Upper lobe of left lung (tissue), 6 donors: ENCODE measurements at regions not wholly inside any gene's neighbourhood (a gene's known extent, or its start where the extent isn't known, plus 50 kb on each side); places are given as distances from the start of the nearest gene placed in this dataset.

Experiments
- ATAC-seq, 2 donors: fragments of 200-7000 bp; cut with Tn5 transposase; one replicate each; pipeline ENCODE4 v1.9.1; 2022; ENCODE audit warnings: mild to moderate bottlenecking in 2 of 2, moderate library complexity in 2 of 2; ENCODE audit not compliant: low FRiP score in 2 of 2
- DNase-seq, 2 donors: peaks; one replicate each; pipeline ENCODE4 v3.0.0-alpha.2; 2019 to 2020
- H3K27ac ChIP-seq, 4 donors: fragments of 200-600 bp; sonication (generic); one replicate each; pipeline ENCODE4 v1.5.1; 2016 to 2019
- H3K27me3 ChIP-seq, 4 donors: fragments of 200-600 bp; sonication (generic); one replicate each; pipeline ENCODE4 v1.5.1; 2017 to 2019
- H3K36me3 ChIP-seq, 4 donors: fragments of 200-600 bp; sonication (generic); one replicate each; pipeline ENCODE4 v1.5.1; 2016 to 2019
- H3K4me1 ChIP-seq, 4 donors: fragments of 200-600 bp; sonication (generic); one replicate each; pipeline ENCODE4 v1.5.1; 2018 to 2019
- H3K4me3 ChIP-seq, 4 donors: fragments of 200-600 bp; sonication (generic); one replicate each; pipeline ENCODE4 v1.5.1; 2017 to 2019; ENCODE audit warnings: mild to moderate bottlenecking in 2 of 4, moderate library complexity in 1 of 4
- H3K9me3 ChIP-seq, 4 donors: fragments of 200-600 bp; sonication (generic); one replicate each; pipeline ENCODE4 v1.5.1; 2018 to 2019
- EP300 ChIP-seq, 4 donors: sonication (generic); formaldehyde crosslinking; IDR thresholded peaks; one replicate each; pipeline ENCODE4 v1.5.1; 2017; ENCODE audit warnings: antibody characterized with exemption in 4 of 4, control low read depth in 2 of 4
- POLR2A ChIP-seq, 4 donors: fragments of 450-650 bp; IDR thresholded peaks; one replicate each; pipeline ENCODE4 v1.5.1; 2016 to 2017; ENCODE audit warnings: antibody characterized with exemption in 4 of 4, mild to moderate bottlenecking in 2 of 4
- POLR2AphosphoS5 ChIP-seq, 2 donors: sonication (generic); formaldehyde crosslinking; IDR thresholded peaks; one replicate each; pipeline ENCODE4 v1.5.1; 2017; ENCODE audit warnings: antibody characterized with exemption in 2 of 2
- WGBS, 2 donors: methylation state at CpG; one replicate each; pipeline ENCODE4 v1.1.5; 2017 to 2018; 5-methylcytosine and 5-hydroxymethylcytosine counted together
- TF ChIP-seq, protein P1 (sequence below), 6 experiments: fragments of 450-650 bp in 4 of 6; fragments of 200-600 bp in 2 of 6; sonication (generic) in 2 of 6; IDR thresholded peaks; one replicate each; pipeline ENCODE4 v1.5.1; 2016 to 2019; ENCODE audit warnings: antibody characterized with exemption in 6 of 6
- donor health status: DM: no; HTN: no; CAD: no; lungs with moderate emphysema.
- donor health status: DM: no; HTN: yes; CAD: no; lungs with severe emphysema.

DNA sequence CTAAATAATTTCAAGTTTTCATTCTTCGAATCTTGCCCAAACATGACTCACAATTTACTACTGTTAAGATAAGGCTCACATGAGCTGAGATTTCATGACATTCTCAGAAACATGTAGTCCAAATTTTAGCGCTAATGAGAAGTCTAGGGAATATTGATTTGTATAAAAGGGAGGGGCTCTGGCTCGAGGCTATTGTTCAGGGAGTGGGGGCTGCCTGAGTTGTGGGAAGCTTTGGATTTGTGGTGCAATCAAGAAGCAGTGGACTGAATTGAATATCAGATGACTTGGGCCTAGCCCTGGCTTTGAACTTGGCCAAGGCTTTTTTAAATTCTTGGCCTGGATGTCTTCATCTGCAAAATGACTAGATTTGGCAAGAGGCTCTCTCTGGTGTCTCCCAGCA is 674.9 kb upstream of the FANCL start:
- Histone ChIP-seq H3K4me1 (no peaks in the 10 kb centered on the region), H3K36me3 (no peaks in the 10 kb centered on the region), H3K27ac (no peak overlapping the region), H3K9me3 (no peaks in the 10 kb centered on the region), H3K4me3 (no peak overlapping the region), H3K27me3 (no peaks in the 10 kb centered on the region)
- 68 to 75% methylated on average over 3 of the region's 3 CpGs for WGBS, 2 donors
- DNase-seq (no peak), ATAC-seq (peak in 1 of 2 donors; percentile 66)
- TF ChIP-seq POLR2AphosphoS5 (IDR thresholded peaks at IDR 0.05), result no peak
- TF ChIP-seq, protein P1, sequence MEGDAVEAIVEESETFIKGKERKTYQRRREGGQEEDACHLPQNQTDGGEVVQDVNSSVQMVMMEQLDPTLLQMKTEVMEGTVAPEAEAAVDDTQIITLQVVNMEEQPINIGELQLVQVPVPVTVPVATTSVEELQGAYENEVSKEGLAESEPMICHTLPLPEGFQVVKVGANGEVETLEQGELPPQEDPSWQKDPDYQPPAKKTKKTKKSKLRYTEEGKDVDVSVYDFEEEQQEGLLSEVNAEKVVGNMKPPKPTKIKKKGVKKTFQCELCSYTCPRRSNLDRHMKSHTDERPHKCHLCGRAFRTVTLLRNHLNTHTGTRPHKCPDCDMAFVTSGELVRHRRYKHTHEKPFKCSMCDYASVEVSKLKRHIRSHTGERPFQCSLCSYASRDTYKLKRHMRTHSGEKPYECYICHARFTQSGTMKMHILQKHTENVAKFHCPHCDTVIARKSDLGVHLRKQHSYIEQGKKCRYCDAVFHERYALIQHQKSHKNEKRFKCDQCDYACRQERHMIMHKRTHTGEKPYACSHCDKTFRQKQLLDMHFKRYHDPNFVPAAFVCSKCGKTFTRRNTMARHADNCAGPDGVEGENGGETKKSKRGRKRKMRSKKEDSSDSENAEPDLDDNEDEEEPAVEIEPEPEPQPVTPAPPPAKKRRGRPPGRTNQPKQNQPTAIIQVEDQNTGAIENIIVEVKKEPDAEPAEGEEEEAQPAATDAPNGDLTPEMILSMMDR (IDR thresholded peaks at IDR 0.05), result no peak

DNA sequence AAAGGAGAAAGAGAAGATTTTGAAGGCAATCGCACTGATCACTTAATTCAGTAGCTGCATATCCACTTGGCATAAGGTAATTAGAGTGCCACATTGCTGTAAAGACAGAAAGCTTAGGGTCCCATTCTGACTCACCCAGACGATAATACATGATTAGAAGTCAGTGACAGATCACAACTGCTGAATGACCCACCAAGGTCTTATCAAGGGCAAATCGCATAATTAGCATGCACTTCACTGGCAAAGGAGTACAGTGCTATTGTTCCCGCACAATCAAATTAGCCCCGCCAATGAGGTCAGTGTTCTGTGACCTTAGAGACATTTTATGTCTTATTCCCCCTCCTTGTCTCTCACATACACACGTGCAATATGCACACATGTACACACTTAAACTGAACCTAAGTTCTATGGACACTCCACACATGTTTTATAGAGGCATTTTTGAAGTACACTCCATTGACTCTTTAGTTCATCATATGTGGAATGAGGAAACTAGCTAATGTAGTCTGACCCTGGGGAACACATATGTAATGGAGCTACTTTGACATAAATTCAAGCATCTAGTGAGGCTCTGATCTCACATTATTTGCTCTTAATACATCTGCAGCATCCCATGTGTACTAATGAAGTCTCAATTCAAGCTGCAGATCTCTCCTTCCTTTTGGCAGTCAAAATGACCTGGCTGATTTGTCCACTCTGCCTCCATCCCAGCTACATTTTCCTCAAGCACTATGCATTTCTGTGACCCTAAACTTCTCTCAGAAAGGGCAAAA is 673.8 kb upstream of the FANCL start:
- no peak for TF ChIP-seq POLR2AphosphoS5 (IDR thresholded peaks at IDR 0.05)
- TF ChIP-seq POLR2A (IDR thresholded peaks at IDR 0.05), result no peak
- no peak for TF ChIP-seq EP300 (IDR thresholded peaks at IDR 0.05)
- TF ChIP-seq, protein P1 (IDR thresholded peaks at IDR 0.05), result no peak
- no peaks in the 10 kb centered on the region for H3K36me3 ChIP-seq
- DNase-seq, result no peak
- H3K27ac ChIP-seq, result no peak overlapping the region
- H3K4me1 ChIP-seq, result no peaks in the 10 kb centered on the region
- H3K9me3 ChIP-seq, result no peaks in the 10 kb centered on the region
- ATAC-seq, result no peak
- no peaks in the 10 kb centered on the region for H3K27me3 ChIP-seq
- H3K4me3 ChIP-seq, result no peak overlapping the region
- 84 to 90% methylated on average over 6 of the region's 6 CpGs for WGBS, 2 donors

DNA sequence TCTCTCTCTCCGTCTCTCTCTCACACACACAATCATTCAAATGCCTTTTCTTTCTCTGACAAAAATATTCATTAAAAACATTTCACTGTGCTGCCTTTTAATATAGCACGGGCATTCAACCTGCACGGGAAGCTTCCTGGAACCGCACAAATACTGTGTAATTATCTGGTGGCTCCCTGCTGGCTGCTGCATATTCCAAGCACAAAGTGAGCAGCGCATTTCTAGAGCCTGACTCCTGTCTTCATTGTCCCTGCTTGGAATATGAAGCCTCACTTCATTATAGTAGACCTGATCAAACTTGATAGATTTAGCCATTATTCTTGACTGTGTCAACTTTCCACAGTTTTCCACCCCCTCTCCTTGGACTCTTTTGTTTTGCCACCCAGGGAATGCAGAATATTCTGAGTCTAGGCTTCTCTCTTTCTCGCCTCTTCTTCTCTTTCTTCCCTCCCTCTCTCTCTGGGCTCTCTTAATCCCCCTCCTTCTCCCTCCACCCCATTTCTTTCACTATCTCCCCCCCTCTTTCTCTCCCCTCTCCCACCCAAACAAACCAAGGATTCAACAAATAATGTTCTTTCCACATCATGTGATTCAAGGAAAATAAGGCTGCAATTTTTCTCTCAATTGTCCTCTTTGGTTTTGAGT is 672.1 kb upstream of the FANCL start:
- no peaks in the 10 kb centered on the region for H3K27me3 ChIP-seq
- TF ChIP-seq EP300 (IDR thresholded peaks at IDR 0.05), result no peak
- no peak for TF ChIP-seq POLR2A (IDR thresholded peaks at IDR 0.05)
- TF ChIP-seq POLR2AphosphoS5 (IDR thresholded peaks at IDR 0.05), result no peak
- TF ChIP-seq, protein P1 (IDR thresholded peaks at IDR 0.05), result no peak
- H3K9me3 ChIP-seq, result no peaks in the 10 kb centered on the region
- H3K4me3 ChIP-seq, result no peak overlapping the region
- H3K4me1 ChIP-seq, result no peaks in the 10 kb centered on the region
- WGBS, 2 donors, result 52 to 54% methylated on average over 6 of the region's 6 CpGs
- ATAC-seq (no peak), DNase-seq (no peak)
- no peaks in the 10 kb centered on the region for H3K36me3 ChIP-seq
- no peak overlapping the region for H3K27ac ChIP-seq

DNA sequence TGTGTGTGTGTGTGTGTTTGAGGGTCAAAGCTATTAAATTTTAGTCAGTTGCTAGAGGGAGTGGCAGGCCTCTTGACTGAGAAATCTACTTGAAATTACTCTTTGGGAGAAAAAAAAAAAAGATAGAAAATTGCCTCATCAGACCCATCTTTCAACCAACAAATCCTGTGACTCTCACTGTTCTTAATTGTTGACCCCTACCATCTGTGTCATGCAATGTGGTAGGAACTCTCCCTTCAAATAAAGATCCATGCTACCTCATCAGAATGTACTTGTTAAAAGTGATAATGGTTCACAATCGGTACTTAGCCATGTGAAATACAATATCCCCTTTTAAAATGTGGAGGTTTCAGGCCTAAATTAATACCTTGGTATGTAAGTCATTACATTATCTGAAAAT is 670.8 kb upstream of the FANCL start:
- Histone ChIP-seq H3K9me3 (no peaks in the 10 kb centered on the region), H3K36me3 (no peaks in the 10 kb centered on the region), H3K27me3 (no peaks in the 10 kb centered on the region), H3K4me3 (no peak overlapping the region), H3K27ac (no peak overlapping the region), H3K4me1 (no peaks in the 10 kb centered on the region)
- TF ChIP-seq POLR2A (IDR thresholded peaks at IDR 0.05), result no peak
- TF ChIP-seq EP300 (IDR thresholded peaks at IDR 0.05), result no peak
- TF ChIP-seq, protein P1 (IDR thresholded peaks at IDR 0.05), result no peak
- TF ChIP-seq POLR2AphosphoS5 (IDR thresholded peaks at IDR 0.05), result no peak
- ATAC-seq, result no peak
- WGBS, 2 donors, result 74 to 75% methylated on average over 1 of the region's 1 CpG
- DNase-seq, result no peak
